HT1080 (cell line): ENCODE measurements at regions not wholly inside any gene's neighbourhood (a gene's known extent, or its start where the extent isn't known, plus 50 kb on each side); places are given as distances from the start of the nearest gene placed in this dataset.
A peak's percentile ranks its signal among the peaks of the same experiment; 100 is the strongest.
"Not testable (repeated sequence)": the region's sequence is repeated elsewhere in the genome, so short reads cannot be mapped to it uniquely, and the experiment has no call there.

Source experiments
- DNase-seq: peaks from one replicate; pipeline ENCODE4 v3.0.0-alpha.2; 2015; ENCODE audit warnings: low read depth

GRCh38 chr1:68831281-68831680 is 334.4 kb upstream of the DEPDC1 start:
- no peak for DNase-seq

GRCh38 chr1:68848017-68848416 is 351.1 kb upstream of the DEPDC1 start:
- no peak for DNase-seq

DNA sequence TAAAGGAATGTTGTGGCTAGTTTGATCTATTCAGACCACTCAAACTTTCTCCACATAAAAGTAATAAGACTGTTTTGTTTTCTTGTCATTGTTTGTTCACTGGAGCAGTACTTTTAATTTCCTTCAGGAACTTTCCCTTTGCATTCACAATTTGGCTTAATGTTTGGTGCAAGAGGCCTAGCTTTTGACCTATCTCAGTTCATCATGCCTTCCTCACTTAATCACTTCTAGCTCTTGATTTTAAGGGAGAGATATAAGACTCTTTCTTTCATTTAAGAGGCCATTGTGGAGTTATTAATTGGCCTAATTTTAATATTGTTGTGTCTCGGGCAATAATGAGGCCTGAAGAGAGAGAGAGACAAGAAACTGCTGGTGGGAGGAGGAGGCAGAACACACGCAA is 371.7 kb upstream of the DEPDC1 start:
- no peak for DNase-seq

- DNase-seq: no peak
These were observed 376.3 kb upstream of the DEPDC1 start for GRCh38 chr1:68873144-68873543.

DNA sequence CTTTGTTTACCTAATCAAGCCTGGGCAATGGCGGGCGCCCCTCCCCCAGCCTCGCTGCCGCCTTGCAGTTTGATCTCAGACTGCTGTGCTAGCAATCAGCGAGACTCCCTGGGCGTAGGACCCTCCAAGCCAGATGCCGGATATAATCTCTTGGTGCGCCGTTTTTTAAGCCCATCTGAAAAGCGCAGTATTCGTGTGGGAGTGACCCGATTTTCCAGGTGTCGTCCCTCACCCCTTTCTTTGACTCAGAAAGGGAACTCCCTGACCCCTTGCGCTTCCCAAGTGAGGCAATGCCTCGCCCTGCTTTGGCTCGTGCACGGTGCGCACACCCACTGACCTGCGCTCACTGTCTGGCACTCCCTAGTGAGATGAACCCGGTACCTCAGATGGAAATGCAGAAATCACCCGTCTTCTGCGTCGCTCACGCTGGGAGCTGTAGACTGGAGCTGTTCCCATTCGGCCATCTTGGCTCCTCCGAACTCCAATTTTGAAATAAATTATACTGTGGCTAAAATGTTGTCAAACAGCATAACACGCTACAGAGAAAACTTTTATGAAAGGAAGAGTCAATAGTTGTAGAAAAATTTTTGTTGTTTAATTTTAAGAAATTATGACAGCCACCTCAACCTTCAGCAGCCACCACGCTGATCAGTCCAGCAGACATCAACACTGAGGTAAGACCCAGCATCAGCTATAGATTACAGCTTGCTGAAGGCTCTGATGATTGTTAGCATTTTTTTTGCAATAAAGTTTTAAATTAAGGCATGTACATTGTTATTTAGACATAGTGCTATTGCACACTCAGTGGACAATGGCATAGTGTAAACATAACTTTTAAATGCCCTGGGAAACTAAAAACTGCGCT is 384.7 kb upstream of the DEPDC1 start:
- not testable (repeated sequence) for DNase-seq

- no peak for DNase-seq
These were observed 392.6 kb upstream of the DEPDC1 start for GRCh38 chr1:68889471-68889870.

DNA sequence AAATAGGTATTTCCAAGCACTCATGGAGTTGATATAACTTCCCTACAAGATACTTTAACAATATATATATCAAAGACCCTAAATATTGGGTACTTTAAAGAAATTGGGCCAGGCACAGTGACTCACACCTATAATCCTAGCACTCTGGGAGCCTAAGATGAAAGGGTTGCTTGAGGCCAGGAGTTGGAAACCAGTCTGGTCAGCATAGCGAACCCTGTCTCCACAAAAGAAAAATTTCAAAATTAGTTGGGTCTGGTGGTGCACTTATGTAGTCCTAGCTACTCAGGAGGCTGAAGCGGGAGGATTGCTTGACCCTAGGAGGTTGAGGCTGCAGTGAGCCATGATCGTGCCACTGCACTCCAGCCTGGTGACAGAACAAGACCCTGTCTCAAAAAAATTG is 393.9 kb upstream of the DEPDC1 start:
- DNase-seq: no peak

- peak; percentile 64 for DNase-seq
These were observed 407.6 kb upstream of the DEPDC1 start for GRCh38 chr1:68904477-68904876.

DNA sequence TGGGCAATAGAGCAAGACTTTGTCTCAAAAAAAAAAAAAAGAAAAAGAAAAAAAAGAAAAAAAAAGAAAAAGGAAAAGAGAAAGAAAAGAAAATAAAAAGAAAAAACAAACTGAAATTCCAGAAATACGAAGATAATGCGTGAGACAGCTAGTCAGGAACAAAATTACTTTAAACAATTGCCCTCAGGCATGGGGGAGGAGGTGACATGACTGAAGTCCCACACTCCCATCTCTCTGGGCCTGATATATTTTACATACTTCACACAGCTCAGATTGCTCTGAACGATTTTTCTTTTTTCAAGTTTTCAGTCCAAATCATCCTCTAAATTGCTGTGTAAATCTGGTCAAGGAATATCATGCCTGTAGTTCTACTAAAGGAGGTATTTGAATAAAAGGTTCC is 409.5 kb upstream of the DEPDC1 start:
- DNase-seq: no peak

- DNase-seq: no peak
These were observed 410.6 kb upstream of the DEPDC1 start for GRCh38 chr1:68907491-68907890.

DNA sequence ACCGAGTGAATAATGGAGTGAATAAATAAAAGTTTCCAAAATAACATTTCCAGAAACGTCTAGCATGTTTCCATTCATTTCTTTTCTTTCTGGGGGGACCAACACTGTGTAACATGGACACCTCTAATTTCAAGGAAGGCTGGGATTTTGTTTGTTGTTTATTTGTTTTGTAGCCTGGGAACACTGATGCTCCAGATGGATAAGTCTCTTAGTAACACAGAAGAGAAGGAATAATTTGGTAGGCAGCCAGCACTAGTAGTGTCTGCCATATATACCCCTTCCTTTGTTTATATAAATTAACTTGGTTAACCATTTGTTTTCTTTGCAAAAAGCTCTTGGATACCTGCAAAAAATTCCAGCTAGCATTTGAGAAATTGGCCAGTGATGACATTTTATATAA is 411.4 kb upstream of the DEPDC1 start:
- no peak for DNase-seq

GRCh38 chr1:68916221-68916902 is 419.5 kb upstream of the DEPDC1 start:
- peak; percentile 86 for DNase-seq

GRCh38 chr1:68917456-68917855 is 420.6 kb upstream of the DEPDC1 start:
- DNase-seq: peak; percentile 17

GRCh38 chr1:68918563-68918962 is 421.7 kb upstream of the DEPDC1 start:
- DNase-seq: no peak

GRCh38 chr1:68919075-68919474 is 422.2 kb upstream of the DEPDC1 start:
- DNase-seq: peak; percentile 15

- not testable (repeated sequence) for DNase-seq
These were observed 426.7 kb upstream of the DEPDC1 start for GRCh38 chr1:68923475-68924088.

DNA sequence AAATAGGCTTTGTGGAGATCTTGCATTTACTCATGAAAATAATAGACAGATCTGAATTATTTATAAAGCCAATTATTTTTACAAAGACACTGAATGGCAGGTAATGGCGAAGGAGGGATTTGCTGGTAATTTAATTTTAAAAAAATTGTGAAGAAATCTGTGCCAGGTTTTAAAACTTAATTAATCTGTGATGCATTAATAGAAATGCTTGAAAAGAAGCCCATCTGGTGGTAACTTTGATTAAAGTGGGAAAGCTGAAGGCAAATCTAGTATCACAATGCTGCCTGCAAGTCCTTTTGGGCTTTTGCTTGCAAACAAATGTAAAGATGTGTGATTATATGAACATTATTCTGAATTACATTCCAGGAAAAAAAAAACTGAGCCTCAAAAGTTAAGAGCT is 433.2 kb upstream of the DEPDC1 start:
- no peak for DNase-seq

- DNase-seq: no peak
These were observed 439.6 kb upstream of the DEPDC1 start for GRCh38 chr1:68936530-68936929.

- DNase-seq: no peak
These were observed 441.3 kb upstream of the DEPDC1 start for GRCh38 chr1:68938051-68938666.

DNA sequence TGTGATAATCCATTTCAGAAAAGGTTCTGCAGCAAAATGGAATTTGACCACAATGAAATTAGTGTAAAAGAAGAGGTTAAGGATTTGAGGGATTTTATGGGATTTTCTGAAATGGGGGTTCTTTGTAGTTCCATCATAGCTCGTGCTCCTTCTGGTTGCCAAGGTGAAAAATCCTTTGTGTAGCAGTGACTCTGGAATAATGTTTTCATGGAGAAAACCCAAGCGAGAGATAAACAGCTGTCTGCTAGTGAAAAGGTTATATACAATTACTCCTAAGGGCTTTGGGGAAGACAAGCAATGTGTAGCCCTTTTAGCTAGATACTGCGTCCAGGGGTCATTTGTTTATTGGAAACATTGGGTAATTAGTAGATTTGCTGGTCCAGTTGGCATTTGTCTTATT is 453.2 kb upstream of the DEPDC1 start:
- DNase-seq: no peak

DNA sequence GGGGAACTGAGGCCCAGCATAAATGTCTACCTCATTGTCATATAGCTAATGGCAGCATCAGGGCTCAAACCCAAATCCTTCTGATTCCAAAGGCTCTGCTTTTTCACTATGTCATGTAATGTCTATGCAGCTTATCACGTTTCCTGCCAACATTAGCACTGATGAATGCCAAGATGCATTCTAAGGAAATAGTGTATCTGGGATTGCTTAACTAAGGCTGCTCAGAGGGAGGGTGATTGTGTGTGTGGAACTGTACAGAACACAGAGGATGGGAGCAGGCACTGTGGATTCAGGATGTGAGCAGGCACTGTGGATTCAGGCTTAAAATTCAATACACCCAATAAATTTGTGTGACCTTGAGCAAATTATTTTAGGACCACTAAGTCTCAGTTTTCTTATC is 456.4 kb upstream of the DEPDC1 start:
- DNase-seq: no peak

- peak; percentile 10 for DNase-seq
These were observed 458.0 kb upstream of the DEPDC1 start for GRCh38 chr1:68954841-68955240.
